WTC11 (cell line): ENCODE measurements at regions not wholly inside any gene's neighbourhood (a gene's known extent, or its start where the extent isn't known, plus 50 kb on each side); places are given as distances from the start of the nearest gene placed in this dataset.

Source experiments
- TEAD1 ChIP-seq: sonication (generic); formaldehyde crosslinking; IDR thresholded peaks from 2 replicates; pipeline ENCODE4 v1.8.0; 2022; ENCODE audit warnings: mild to moderate bottlenecking, missing genetic modification reagents
- ZNF138 ChIP-seq: sonication (generic); formaldehyde crosslinking; conservative IDR thresholded peaks from 2 replicates; pipeline ENCODE4 v1.8.1; 2022; ENCODE audit warnings: mild to moderate bottlenecking, moderate library complexity, missing genetic modification reagents
- ZNF416 ChIP-seq: fragments of 250-450 bp; sonication (Bioruptor Pico); IDR thresholded peaks from 2 replicates; pipeline ENCODE4 v1.9.0; 2021; ENCODE audit warnings: mild to moderate bottlenecking, inconsistent platforms
- TF ChIP-seq, protein P1 (sequence below): fragments of 200-600 bp; IDR thresholded peaks from 2 replicates; pipeline ENCODE4 v1.8.0; 2022; ENCODE audit warnings: antibody characterized with exemption
- TF ChIP-seq, protein P2 (sequence below): sonication (generic); formaldehyde crosslinking; IDR thresholded peaks from 2 replicates; pipeline ENCODE4 v1.8.0; 2022; ENCODE audit warnings: mild to moderate bottlenecking, missing genetic modification reagents
- TF ChIP-seq, protein P3 (sequence below): sonication (generic); formaldehyde crosslinking; IDR thresholded peaks from 2 replicates; pipeline ENCODE4 v1.8.0; 2023; ENCODE audit warnings: missing genetic modification reagents, mild to moderate bottlenecking, borderline replicate concordance

DNA sequence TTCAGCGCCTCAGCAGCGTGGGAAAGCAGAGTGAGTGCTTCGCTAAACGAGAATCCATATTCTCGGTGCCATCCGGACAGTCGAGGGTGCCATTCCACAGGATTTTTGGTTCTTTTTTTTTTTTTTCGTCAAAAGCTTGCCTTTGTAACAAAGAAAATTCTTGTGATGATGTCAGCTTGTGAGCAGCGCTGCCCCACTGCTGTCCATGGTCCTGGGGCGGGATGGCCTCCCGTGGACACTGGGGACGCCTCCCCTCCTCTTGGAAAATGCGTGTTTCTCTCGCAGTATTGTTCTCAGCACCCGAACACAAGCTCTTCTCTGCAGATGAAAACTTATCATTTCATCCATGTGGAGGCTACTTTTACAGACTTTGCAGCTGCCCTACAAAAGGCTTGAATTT lies 477.4 kb downstream of the TCERG1L start:
- TF ChIP-seq, protein P1, sequence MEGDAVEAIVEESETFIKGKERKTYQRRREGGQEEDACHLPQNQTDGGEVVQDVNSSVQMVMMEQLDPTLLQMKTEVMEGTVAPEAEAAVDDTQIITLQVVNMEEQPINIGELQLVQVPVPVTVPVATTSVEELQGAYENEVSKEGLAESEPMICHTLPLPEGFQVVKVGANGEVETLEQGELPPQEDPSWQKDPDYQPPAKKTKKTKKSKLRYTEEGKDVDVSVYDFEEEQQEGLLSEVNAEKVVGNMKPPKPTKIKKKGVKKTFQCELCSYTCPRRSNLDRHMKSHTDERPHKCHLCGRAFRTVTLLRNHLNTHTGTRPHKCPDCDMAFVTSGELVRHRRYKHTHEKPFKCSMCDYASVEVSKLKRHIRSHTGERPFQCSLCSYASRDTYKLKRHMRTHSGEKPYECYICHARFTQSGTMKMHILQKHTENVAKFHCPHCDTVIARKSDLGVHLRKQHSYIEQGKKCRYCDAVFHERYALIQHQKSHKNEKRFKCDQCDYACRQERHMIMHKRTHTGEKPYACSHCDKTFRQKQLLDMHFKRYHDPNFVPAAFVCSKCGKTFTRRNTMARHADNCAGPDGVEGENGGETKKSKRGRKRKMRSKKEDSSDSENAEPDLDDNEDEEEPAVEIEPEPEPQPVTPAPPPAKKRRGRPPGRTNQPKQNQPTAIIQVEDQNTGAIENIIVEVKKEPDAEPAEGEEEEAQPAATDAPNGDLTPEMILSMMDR: no peak
- TF ChIP-seq, protein P2, sequence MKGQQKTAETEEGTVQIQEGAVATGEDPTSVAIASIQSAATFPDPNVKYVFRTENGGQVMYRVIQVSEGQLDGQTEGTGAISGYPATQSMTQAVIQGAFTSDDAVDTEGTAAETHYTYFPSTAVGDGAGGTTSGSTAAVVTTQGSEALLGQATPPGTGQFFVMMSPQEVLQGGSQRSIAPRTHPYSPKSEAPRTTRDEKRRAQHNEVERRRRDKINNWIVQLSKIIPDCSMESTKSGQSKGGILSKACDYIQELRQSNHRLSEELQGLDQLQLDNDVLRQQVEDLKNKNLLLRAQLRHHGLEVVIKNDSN: no peak
- TF ChIP-seq ZNF138 (no peak), ZNF416 (no peak), TEAD1 (CRISPR knock-in tag) (no peak)
- TF ChIP-seq, protein P3, sequence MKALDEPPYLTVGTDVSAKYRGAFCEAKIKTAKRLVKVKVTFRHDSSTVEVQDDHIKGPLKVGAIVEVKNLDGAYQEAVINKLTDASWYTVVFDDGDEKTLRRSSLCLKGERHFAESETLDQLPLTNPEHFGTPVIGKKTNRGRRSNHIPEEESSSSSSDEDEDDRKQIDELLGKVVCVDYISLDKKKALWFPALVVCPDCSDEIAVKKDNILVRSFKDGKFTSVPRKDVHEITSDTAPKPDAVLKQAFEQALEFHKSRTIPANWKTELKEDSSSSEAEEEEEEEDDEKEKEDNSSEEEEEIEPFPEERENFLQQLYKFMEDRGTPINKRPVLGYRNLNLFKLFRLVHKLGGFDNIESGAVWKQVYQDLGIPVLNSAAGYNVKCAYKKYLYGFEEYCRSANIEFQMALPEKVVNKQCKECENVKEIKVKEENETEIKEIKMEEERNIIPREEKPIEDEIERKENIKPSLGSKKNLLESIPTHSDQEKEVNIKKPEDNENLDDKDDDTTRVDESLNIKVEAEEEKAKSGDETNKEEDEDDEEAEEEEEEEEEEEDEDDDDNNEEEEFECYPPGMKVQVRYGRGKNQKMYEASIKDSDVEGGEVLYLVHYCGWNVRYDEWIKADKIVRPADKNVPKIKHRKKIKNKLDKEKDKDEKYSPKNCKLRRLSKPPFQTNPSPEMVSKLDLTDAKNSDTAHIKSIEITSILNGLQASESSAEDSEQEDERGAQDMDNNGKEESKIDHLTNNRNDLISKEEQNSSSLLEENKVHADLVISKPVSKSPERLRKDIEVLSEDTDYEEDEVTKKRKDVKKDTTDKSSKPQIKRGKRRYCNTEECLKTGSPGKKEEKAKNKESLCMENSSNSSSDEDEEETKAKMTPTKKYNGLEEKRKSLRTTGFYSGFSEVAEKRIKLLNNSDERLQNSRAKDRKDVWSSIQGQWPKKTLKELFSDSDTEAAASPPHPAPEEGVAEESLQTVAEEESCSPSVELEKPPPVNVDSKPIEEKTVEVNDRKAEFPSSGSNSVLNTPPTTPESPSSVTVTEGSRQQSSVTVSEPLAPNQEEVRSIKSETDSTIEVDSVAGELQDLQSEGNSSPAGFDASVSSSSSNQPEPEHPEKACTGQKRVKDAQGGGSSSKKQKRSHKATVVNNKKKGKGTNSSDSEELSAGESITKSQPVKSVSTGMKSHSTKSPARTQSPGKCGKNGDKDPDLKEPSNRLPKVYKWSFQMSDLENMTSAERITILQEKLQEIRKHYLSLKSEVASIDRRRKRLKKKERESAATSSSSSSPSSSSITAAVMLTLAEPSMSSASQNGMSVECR (CRISPR knock-in tag): no peak
